ENCODE measurements at regions not wholly inside any gene's neighbourhood (a gene's known extent, or its start where the extent isn't known, plus 50 kb on each side); places are given as distances from the start of the nearest gene placed in this dataset.

GRCh38 chr10:131636841-131637724, 263.7 kb upstream of the PPP2R2D start:
- Mint-ChIP-seq H3K9me3 (peaks cover 10 to 11% of the 10 kb centered on the region in 2 experiments), H3K27me3 (ENCODE audit: low read depth) (peaks cover 10% of the 10 kb centered on the region), H3K36me3 (ENCODE audit: insufficient read depth in 1 of 3, low read depth in 3 of 3) (peaks cover 0 to 6% (median 5%) of the 10 kb centered on the region in 3 experiments; a peak in 5 of 7 replicates), H3K4me3 (no peak overlapping the region), H3K27ac (no peak overlapping the region; a peak in 1 of 7 replicates), H3K4me1 (peaks cover 7 to 11% of the 10 kb centered on the region in 2 experiments; a peak in 3 of 4 replicates)
- H3K23me2 ChIP-seq (ENCODE audit: insufficient read length, low read depth, low read length, poor library complexity, severe bottlenecking), result no peaks in the 10 kb centered on the region
- no peak overlapping the region for H2BK120ac ChIP-seq (ENCODE audit: low read depth, low read length, poor library complexity, severe bottlenecking)
- H3K56ac ChIP-seq (ENCODE audit: insufficient read length, low read depth, low read length), result no peak overlapping the region
- H4K91ac ChIP-seq (ENCODE audit: insufficient read length, low read depth, low read length), result no peak overlapping the region
- H3K23ac ChIP-seq (ENCODE audit: insufficient read length, low read depth, low read length), result no peak overlapping the region
- no peak overlapping the region for H4K5ac ChIP-seq (ENCODE audit: insufficient read length, low read depth, low read length)
- no peak overlapping the region for H3K4me2 ChIP-seq (ENCODE audit: insufficient read depth, insufficient read length, low read length)
- H2BK12ac ChIP-seq (ENCODE audit: insufficient read length, low read depth, low read length), result no peak overlapping the region
- no peak overlapping the region for H2AK5ac ChIP-seq (ENCODE audit: insufficient read length, low read length)
- H2BK5ac ChIP-seq (ENCODE audit: insufficient read length, low read length), result no peak overlapping the region
- no peak overlapping the region for H3K18ac ChIP-seq (ENCODE audit: insufficient read length, low read depth, low read length)
- H2BK20ac ChIP-seq (ENCODE audit: low read depth, low read length, poor library complexity, severe bottlenecking), result no peak overlapping the region
- no peaks in the 10 kb centered on the region for H4K20me1 ChIP-seq (ENCODE audit: control insufficient read depth, insufficient read depth, insufficient read length)
- H3K9ac ChIP-seq (ENCODE audit: extremely low read depth, insufficient read length, low read length), result no peak overlapping the region
- H3K4me1 ChIP-seq (ENCODE audit: insufficient read depth, low read length), result no peaks in the 10 kb centered on the region
- TF ChIP-seq CTCF (conservative IDR thresholded peaks at IDR 0.05), result no peak
- DNase-seq, result no peak
- no peak overlapping the region for H2AFZ ChIP-seq (ENCODE audit: low read length)
- H3K14ac ChIP-seq (ENCODE audit: insufficient read depth, low read length), result no peak overlapping the region
- WGBS (ENCODE audit: extremely low coverage, insufficient read length, low lambda C conversion rate), result no CpG with 5 or more reads among the region's 23 CpGs
- no peak overlapping the region for H4K8ac ChIP-seq (replicated peaks; ENCODE audit: insufficient read length, low read depth, low read length)
- no peak overlapping the region for H3T11ph ChIP-seq (ENCODE audit: low read length)
- no peaks in the 10 kb centered on the region for H3K9me3 ChIP-seq (ENCODE audit: control insufficient read depth, low read depth, low read length)
- no peak overlapping the region for H2BK15ac ChIP-seq (ENCODE audit: low read depth, low read length)
- H3K4ac ChIP-seq (ENCODE audit: low read depth, low read length), result no peak overlapping the region
- H3K27me3 ChIP-seq (ENCODE audit: insufficient read depth, low read length), result no peaks in the 10 kb centered on the region
- no peaks in the 10 kb centered on the region for H3K79me1 ChIP-seq (ENCODE audit: insufficient read depth, low read depth, low read length, poor library complexity, severe bottlenecking)
- no peaks in the 10 kb centered on the region for H3K79me2 ChIP-seq (ENCODE audit: insufficient read depth, low read length)
- H3K27ac ChIP-seq (ENCODE audit: insufficient read length, low read depth, low read length), result no peak overlapping the region
